ENCODE measurements at regions not wholly inside any gene's neighbourhood (a gene's known extent, or its start where the extent isn't known, plus 50 kb on each side); places are given as distances from the start of the nearest gene placed in this dataset.
"Not testable (repeated sequence)": the region's sequence is repeated elsewhere in the genome, so short reads cannot be mapped to it uniquely, and the experiment has no call there.

GRCh38 chr17:70520447-70520846, 351.1 kb downstream of the KCNJ2 start:
- DNase-seq (ENCODE audit: extremely low spot score), result no peak
- H3K9me3 ChIP-seq, result no peaks in the 10 kb centered on the region
- no peak overlapping the region for H3K4me3 ChIP-seq
- WGBS, result 94% methylated on average over 5 of the region's 5 CpGs
- no peaks in the 10 kb centered on the region for H3K36me3 ChIP-seq
- no peaks in the 10 kb centered on the region for H3K27me3 ChIP-seq
- no peaks in the 10 kb centered on the region for H3K4me1 ChIP-seq
- no peak overlapping the region for H3K27ac ChIP-seq (replicated peaks in 1 of 4)
- intact Hi-C loops (cut with DNase I), result no loop called here
- TF ChIP-seq EP300 (IDR thresholded peaks at IDR 0.05) (no peak), POLR2A (IDR thresholded peaks at IDR 0.05; ENCODE audit: low read depth) (no peak), POLR2AphosphoS5 (IDR thresholded peaks at IDR 0.05) (no peak)

- Histone ChIP-seq H3K36me3 (no peaks in the 10 kb centered on the region), H3K9me3 (no peaks in the 10 kb centered on the region), H3K27me3 (no peaks in the 10 kb centered on the region), H3K4me1 (no peaks in the 10 kb centered on the region), H3K27ac (replicated peaks in 1 of 4) (no peak overlapping the region), H3K4me3 (no peak overlapping the region)
- TF ChIP-seq EP300 (IDR thresholded peaks at IDR 0.05), result no peak
- 74% methylated on average over 4 of the region's 4 CpGs for WGBS
- no peak for DNase-seq (ENCODE audit: extremely low spot score)
- intact Hi-C loops (cut with DNase I), result no loop called here
Observed at GRCh38 chr17:70520956-70521355, 351.6 kb downstream of the KCNJ2 start.

GRCh38 chr17:70521821-70522256, 352.5 kb downstream of the KCNJ2 start:
- no peaks in the 10 kb centered on the region for H3K36me3 ChIP-seq
- H3K27me3 ChIP-seq, result no peaks in the 10 kb centered on the region
- H3K4me3 ChIP-seq, result no peak overlapping the region
- no peak for TF ChIP-seq POLR2AphosphoS5 (IDR thresholded peaks at IDR 0.05)
- TF ChIP-seq EP300 (IDR thresholded peaks at IDR 0.05), result no peak
- no peak for TF ChIP-seq POLR2A (IDR thresholded peaks at IDR 0.05; ENCODE audit: low read depth)
- TF ChIP-seq CTCF (IDR thresholded peaks at IDR 0.05), result no peak
- 2% methylated on average over 3 of the region's 3 CpGs for WGBS
- intact Hi-C loops (cut with DNase I), result no loop called here
- H3K9me3 ChIP-seq, result no peaks in the 10 kb centered on the region
- no peak overlapping the region for H3K27ac ChIP-seq (replicated peaks in 1 of 4)
- no peaks in the 10 kb centered on the region for H3K4me1 ChIP-seq
- DNase-seq (ENCODE audit: extremely low spot score), result no peak

- intact Hi-C loops (cut with DNase I), result no loop called here
- Histone ChIP-seq H3K27me3 (no peaks in the 10 kb centered on the region), H3K4me3 (no peak overlapping the region), H3K27ac (replicated peaks in 1 of 4) (no peak overlapping the region), H3K9me3 (no peaks in the 10 kb centered on the region), H3K36me3 (no peaks in the 10 kb centered on the region), H3K4me1 (no peaks in the 10 kb centered on the region)
- no peak for DNase-seq (ENCODE audit: extremely low spot score)
- TF ChIP-seq POLR2AphosphoS5 (IDR thresholded peaks at IDR 0.05) (no peak), EP300 (IDR thresholded peaks at IDR 0.05) (no peak), POLR2A (IDR thresholded peaks at IDR 0.05; ENCODE audit: low read depth) (no peak), CTCF (IDR thresholded peaks at IDR 0.05) (no peak)
- 71% methylated on average over 4 of the region's 4 CpGs for WGBS
Observed at GRCh38 chr17:70523426-70523825, 354.1 kb downstream of the KCNJ2 start.

- H3K27me3 ChIP-seq; H3K27ac ChIP-seq (replicated peaks in 1 of 4); H3K36me3 ChIP-seq; H3K4me1 ChIP-seq; H3K4me3 ChIP-seq; DNase-seq (ENCODE audit: extremely low spot score); intact Hi-C loops (cut with DNase I); H3K9me3 ChIP-seq: not testable (repeated sequence)
- 98% methylated on average over 6 of the region's 7 CpGs for WGBS
Observed at GRCh38 chr17:70525035-70525434, 355.7 kb downstream of the KCNJ2 start.

GRCh38 chr17:70525961-70526360, 356.6 kb downstream of the KCNJ2 start:
- TF ChIP-seq POLR2AphosphoS5 (IDR thresholded peaks at IDR 0.05) (no peak), CTCF (IDR thresholded peaks at IDR 0.05) (no peak), POLR2A (IDR thresholded peaks at IDR 0.05; ENCODE audit: low read depth) (no peak), EP300 (IDR thresholded peaks at IDR 0.05) (no peak)
- Histone ChIP-seq H3K27ac (replicated peaks in 1 of 4) (no peak overlapping the region), H3K4me1 (no peaks in the 10 kb centered on the region), H3K9me3 (no peaks in the 10 kb centered on the region), H3K4me3 (no peak overlapping the region), H3K36me3 (no peaks in the 10 kb centered on the region), H3K27me3 (no peaks in the 10 kb centered on the region)
- WGBS, result 89% methylated on average over 5 of the region's 5 CpGs
- intact Hi-C loops (cut with DNase I), result no loop called here
- no peak for DNase-seq (ENCODE audit: extremely low spot score)
